TTC549 (cell line): ENCODE measurements at regions not wholly inside any gene's neighbourhood (a gene's known extent, or its start where the extent isn't known, plus 50 kb on each side); places are given as distances from the start of the nearest gene placed in this dataset.

Experiments
- FAIRE-seq: peaks from 2 replicates; lab custom pipeline; 2012; peaks lifted over from hg19 to GRCh38; lab: Jason Lieb, UNC

GRCh38 chr13:20351281-20352022 lies 119.3 kb upstream of the GJB6 start:
- FAIRE-seq, result no peak

GRCh38 chr13:20350819-20351218 lies 118.7 kb upstream of the GJB6 start:
- no peak for FAIRE-seq

- FAIRE-seq, result no peak
Observed at GRCh38 chr13:20350382-20350763, 118.3 kb upstream of the GJB6 start.

DNA sequence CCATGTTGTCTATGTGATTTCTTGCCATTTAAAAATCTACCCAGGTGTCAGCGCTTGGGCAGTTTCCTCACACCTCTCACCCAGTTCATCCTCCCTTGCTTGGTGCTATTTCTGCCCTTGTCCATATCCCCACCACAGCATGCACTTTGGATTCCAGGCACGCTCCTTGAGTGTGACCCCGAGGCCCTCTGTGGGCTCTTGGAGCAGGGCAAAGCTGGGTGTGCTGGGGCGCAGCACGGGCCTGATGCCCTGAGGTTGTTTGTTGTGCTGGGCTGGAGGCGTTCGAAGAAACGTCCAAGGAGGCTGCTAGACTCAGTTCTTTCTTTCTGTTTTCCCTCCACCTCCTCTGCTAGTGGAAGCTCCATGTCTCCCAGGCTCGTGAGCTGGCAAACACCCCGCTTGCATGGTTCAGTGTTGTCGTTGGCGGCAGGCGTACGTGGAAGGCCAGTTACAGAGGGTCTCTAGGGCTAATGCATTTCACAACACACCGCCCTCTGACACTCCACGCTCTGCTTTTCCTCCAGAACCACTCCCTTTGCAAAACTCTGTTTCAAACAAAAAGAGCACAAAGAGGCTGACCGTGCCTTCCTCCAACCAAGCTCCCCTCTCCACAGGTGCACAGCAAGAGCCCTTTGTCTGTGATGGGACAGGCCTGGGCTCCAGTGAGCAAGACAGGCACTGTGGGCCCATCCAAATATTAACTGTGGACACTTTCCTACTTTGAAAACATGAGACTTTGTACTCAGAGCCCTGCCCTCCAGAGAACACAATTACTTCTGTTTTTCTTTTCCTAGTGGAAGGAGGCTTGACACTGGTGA lies 117.7 kb upstream of the GJB6 start:
- no peak for FAIRE-seq

GRCh38 chr13:20348645-20349408 lies 116.7 kb upstream of the GJB6 start:
- no peak for FAIRE-seq

DNA sequence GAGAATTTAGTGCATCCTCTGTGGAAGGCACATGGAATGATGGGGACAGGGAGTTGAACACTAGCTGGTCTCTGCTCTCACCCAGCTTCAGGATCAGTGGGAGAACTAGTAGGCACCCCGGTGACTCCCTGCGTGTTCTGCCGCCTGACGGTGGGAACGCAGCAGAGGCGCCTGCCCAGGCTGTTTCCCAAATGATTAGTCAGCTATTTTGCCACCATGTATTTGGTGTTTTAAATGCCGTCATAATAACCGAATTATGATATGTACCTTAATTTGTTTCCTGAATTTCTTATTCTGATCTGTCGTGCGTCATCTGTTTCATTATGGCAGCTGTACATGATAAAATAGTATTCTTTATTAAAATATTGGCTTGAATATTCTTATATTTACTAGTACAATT lies 115.9 kb upstream of the GJB6 start:
- FAIRE-seq, result no peak

- FAIRE-seq, result no peak
Observed at GRCh38 chr13:20344836-20345490, 112.8 kb upstream of the GJB6 start.

DNA sequence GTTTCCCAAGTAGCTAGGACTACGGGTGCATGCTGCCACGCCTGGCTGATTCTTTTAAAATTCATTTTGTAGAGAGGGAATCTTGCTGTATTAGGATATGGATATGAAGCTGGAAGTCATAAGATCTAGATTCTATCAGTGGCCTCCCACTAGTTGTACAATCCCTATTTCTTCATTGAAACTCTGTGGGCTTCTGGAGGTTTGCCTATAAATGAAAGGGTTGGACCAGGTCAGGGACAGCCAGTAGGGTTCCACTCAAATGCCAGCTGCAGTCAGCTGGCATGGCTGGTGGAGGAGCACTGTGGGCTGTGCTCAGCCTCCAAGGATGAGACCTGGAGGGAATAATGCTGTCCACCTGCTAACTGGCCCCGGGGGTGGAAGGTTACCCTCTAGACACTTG lies 110.2 kb upstream of the GJB6 start:
- FAIRE-seq, result no peak

GRCh38 chr13:20340759-20341171 lies 108.6 kb upstream of the GJB6 start:
- no peak for FAIRE-seq

DNA sequence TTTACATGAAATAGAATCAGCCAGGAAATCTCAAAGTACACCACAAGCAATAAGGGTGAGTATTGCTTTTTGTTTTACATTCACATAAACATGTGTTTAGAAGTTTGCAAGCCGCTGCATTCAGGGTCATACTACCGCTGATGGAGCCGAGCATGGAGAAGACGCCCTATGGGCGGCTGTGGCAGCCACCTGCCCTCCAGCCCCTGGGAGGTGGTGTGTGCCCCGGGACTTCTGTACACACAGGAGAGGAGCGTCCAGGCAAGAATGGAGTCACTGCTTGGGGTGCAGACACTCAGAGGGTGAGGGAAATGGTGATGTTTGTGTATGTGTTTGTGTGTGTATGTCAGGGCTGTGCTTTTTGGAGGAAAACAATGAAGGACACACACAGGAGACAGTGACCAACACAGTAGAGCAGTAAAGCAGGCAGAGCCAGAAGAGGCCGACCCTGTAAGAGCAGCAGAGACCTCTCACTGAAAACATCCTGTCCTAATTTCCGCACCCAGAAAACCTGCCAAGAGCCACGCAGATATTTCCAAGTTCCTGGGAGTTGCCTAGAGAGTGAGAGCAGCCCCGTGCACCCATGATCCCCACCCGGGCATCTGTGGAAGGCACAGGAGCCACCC lies 108.1 kb upstream of the GJB6 start:
- FAIRE-seq, result no peak

DNA sequence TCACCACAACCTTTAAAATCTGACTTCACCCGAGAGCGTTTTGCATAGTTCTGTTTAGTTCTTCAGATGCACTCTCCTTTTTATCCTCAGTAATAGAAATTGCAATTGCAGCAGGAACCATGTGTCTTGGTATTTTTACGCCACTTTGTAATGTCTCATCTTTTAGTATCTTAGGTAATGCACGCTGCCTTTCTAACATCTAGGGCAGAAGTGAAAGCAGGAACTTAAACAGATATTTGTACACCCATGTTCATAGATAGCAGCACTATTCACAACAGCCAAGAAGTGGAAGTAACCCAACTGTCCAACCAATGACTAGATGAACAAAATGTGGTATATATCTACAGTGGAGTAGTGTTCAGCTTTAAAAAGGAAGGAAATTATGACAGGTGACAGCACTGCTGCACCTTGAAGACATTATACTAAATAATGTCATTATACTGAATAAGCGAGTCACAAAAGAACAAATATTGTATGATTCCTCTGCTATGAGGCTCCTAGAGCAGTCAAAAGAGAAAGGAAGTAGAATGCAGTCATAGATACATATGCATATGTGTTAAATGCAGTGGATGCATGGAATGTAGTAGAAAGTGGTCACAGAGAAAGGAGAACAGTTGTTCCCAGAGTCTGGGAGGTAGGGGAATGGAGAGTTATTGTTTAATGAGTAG lies 105.9 kb upstream of the GJB6 start:
- FAIRE-seq, result no peak

DNA sequence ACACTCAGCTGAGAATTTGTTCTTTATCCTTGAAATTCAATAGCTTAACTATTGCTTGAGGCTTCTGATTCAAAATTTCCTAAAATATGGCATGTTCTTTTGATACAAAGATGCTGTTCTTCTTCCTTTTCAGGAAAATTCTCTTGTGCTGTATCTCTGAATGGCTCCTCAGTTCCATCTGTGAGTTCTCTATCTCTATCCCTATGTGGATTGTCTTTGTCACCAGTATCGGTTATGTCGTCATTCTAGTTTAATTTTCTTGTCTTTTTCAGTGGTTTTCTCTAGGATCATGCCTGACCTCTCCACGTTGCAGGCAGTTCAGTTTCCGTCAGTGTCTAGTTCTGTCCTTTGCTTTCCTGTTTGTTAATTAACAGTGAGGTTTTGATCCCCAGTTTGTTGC lies 104.6 kb upstream of the GJB6 start:
- FAIRE-seq, result no peak

DNA sequence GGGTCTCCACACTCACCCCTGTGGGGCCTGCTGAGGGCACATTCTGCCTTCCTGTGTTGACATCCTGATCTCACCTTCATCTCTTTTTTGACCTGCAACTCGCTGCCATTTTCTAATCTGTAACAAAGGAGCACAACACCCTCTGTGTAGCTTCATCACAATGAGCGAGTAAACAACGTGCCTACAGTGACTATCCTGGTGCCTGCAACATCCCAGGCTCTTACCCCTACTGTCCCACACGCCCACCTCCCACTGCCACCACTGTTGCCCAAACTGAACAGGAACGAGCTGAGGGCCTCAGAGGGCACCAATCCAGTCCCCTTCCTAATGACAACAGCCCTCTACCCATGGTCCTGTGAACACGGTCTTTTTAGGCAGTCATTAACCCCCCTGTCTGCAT lies 102.2 kb upstream of the GJB6 start:
- FAIRE-seq, result no peak

DNA sequence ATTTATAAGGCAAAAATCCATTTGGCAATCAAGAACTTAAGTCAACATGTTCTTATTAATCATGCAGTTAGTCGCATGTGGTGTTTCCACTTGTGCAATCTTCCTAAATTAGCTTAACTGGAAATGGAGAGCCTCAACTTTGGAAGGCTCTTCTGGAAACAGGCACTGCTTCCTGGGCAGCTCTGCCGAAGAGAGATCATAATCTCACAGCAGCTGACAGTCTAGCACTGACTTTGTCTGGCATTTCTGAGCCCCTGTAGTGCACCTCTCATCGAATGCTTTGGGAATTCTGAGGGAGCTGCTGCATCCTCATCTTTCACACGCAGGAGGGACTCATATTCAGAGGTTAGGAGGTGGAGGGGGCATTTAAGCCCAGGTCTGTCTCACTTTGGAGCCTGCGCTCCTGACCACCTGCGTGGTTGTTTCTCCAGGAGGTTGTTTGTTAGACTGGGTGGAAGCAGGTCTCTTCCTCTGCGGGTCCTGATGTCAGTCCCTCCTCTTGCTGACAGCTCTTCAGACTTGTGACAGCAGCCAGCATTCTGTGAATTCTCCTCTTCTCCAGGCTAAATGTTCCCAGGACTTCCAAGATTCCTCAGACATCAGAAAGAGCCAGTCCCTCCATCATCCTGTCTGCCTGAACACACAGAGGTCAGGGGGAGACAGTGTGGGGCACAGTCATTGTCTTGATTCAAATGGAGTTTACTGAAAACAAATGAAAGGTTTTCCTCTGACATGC lies 100.4 kb upstream of the GJB6 start:
- FAIRE-seq, result no peak

DNA sequence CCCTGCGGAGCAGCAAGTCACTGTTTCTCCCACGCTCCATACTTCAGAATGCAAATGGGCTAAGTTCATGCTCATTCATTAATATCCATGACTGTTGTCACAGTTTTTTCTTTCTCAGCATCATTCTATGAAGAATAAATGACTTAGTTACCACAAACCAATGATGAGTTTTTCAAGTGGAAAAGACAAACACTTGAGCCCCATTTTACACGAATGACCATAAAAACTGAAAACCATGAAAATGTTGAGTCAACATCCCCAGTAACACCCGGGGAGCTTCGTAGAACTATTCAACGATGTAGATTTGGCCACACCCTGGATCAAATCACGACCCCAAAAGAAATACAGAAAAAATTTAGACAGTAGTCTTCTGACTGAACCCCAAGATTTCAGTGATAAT lies 99.8 kb upstream of the GJB6 start:
- FAIRE-seq, result no peak

GRCh38 chr13:20331419-20331818 lies 99.3 kb upstream of the GJB6 start:
- no peak for FAIRE-seq

DNA sequence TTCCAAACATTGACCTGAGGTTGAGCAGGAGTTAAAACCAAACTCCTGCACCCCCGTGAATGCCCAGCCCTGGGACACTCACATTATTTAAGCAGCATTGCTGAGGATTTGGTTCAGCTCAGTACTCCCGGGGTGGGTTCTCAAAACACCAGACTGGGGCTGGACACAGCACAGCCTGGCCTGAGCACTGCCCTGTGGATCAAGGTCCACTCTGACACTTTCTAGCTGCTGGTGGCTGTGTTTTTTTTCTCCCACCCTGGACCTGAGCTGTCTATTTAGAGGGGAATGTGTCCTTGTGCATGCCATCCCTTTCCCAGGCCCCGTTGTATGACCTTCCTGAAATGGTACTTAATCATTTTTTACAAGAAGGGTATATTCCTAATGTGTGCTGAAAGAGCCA lies 94.7 kb upstream of the GJB6 start:
- FAIRE-seq, result no peak

DNA sequence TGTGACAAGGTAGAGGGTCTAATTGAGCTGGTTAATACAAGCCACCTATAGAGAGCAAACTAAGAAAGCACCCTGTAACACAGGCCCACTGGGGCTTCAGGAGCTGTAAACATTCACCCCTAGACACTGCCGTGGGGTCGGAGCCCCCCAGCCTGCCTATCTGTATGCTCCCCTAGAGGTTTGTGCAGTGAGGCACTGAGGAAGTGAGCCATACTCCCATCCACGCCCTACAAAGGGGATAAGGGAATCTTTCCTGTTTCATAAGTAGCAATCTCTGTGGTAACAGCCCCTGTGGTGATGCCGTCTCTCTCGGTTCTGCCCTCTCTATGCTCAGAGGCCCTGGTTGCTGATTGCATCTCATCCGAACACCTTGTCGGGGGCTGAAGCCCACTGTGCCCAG lies 94.2 kb upstream of the GJB6 start:
- no peak for FAIRE-seq

DNA sequence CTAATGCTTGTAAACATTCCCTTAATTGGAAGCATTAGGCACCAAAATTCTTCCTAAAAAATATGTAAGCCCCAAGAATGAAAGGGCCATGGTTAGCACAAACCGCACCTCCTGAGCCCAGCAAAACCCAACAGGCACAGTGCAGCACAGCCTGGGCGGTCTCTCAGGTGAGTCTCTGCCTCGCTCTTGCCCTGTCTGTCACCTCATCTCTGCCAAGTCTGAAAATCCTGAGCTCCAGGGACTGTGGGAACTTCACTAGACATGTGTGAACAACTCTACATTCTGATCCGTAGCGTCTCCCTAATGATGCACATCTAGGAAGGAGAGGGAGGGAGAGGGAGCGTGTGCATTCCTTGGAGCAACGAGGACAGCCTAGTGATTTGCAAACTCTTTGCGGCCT lies 88.8 kb upstream of the GJB6 start:
- FAIRE-seq, result no peak

DNA sequence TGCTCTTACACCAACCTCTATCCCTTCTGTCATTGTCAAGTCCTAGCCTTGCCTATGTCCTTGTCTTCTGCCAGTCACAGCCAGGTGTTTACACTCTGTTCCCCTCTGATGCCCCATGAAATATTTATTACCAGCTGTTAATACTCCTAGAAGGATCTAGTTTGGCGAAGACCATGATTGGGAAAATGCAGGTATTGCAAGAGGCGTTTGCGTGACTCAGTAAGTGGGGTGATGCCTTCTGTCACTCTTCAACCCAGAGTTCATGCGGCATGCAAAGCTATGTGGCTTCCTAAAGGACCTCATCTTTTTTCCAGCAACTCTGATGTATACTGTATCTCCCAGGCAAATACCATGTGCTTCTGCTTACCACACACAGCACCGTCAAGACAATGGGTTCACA lies 81.8 kb upstream of the GJB6 start:
- no peak for FAIRE-seq

DNA sequence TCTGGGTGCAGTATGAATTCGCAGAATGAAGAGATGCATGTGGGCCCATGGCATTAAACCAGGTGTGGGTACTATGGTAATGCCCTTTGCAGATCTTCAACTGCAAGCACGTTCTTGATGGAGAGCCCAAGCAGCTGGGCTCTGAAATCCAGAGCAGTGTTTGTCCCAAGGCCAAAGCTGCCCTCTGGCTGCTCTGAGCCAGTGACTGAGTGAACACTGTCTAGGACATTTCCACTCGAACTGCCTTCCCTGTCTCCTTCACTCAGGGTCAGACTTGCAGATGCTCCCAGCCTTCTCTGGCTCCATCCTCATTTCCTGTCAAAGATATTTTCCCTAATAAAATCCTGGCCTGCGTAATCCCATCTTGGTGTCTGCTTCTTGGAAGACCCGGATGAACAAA lies 80.2 kb upstream of the GJB6 start:
- no peak for FAIRE-seq
